ENCODE measurements at regions not wholly inside any gene's neighbourhood (a gene's known extent, or its start where the extent isn't known, plus 50 kb on each side); places are given as distances from the start of the nearest gene placed in this dataset.

DNA sequence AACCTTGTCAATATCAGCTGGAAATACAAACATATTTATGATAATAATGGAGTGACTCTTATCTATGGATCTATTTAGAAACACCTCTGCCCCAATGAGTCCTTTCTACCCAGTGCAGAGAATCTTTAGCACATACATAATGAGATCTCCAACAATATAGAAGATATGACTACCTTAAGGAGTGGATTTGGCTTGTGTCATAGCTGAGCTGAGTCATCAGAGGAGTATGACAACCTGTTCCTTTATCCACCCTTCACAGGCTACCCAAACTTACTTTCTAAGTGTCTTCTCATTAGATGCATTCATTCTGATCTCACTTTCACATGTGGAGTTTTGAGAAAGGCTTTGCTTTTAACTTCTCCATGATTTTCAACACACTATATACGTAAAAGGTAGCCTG lies 1218.9 kb downstream of the DSC3 start:
- H3K27ac Mint-ChIP-seq = no peak overlapping the region
- H3K9me3 Mint-ChIP-seq = no peaks in the 10 kb centered on the region
- no peaks in the 10 kb centered on the region for H3K9me3 ChIP-seq (ENCODE audit: low read depth)
- DNase-seq (ENCODE audit: low spot score) = no peak
- no peak overlapping the region for H3K4me2 ChIP-seq
- no peaks in the 10 kb centered on the region for H4K20me1 ChIP-seq (ENCODE audit: low read depth)
- no peak overlapping the region for H3K4me3 ChIP-seq
- H3K79me2 ChIP-seq (ENCODE audit: low read depth) = no peaks in the 10 kb centered on the region
- H3K36me3 ChIP-seq = no peaks in the 10 kb centered on the region
- no peaks in the 10 kb centered on the region for H3K36me3 Mint-ChIP-seq
- H3K4me3 Mint-ChIP-seq = no peak overlapping the region
- H3K4me1 ChIP-seq = no peaks in the 10 kb centered on the region
- H3K27ac ChIP-seq = no peak overlapping the region
- no peak overlapping the region for H3K9ac ChIP-seq
- H3K27me3 Mint-ChIP-seq (ENCODE audit: insufficient read depth, low read depth) = no peaks in the 10 kb centered on the region
- TF ChIP-seq, protein P1, sequence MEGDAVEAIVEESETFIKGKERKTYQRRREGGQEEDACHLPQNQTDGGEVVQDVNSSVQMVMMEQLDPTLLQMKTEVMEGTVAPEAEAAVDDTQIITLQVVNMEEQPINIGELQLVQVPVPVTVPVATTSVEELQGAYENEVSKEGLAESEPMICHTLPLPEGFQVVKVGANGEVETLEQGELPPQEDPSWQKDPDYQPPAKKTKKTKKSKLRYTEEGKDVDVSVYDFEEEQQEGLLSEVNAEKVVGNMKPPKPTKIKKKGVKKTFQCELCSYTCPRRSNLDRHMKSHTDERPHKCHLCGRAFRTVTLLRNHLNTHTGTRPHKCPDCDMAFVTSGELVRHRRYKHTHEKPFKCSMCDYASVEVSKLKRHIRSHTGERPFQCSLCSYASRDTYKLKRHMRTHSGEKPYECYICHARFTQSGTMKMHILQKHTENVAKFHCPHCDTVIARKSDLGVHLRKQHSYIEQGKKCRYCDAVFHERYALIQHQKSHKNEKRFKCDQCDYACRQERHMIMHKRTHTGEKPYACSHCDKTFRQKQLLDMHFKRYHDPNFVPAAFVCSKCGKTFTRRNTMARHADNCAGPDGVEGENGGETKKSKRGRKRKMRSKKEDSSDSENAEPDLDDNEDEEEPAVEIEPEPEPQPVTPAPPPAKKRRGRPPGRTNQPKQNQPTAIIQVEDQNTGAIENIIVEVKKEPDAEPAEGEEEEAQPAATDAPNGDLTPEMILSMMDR (IDR thresholded peaks at IDR 0.05) = no peak
- H3F3A ChIP-seq (ENCODE audit: low read depth) = no peaks in the 10 kb centered on the region
- H2AFZ ChIP-seq (replicated peaks) = no peak overlapping the region
- no peaks in the 10 kb centered on the region for H3K4me1 Mint-ChIP-seq
- H3K27me3 ChIP-seq = no peaks in the 10 kb centered on the region

DNA sequence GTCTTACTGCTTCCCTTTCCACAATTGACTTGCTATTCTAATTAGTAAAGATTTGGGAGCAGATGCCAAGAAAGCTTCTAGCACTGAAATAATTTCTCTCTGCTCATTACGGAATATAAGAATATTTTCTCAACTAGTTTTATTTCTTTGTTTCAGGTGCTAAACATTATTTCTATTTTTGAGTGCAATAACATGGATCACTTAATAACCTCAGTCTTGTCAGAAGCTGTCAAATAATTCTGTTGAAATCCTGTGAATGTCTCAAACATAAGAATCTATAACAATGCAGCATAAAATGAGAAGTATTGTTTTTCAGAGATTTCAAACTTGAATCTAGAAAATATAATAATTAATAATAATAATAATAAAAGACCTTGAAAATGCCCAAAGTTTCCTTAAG lies 1221.0 kb downstream of the DSC3 start:
- no peaks in the 10 kb centered on the region for H3K9me3 ChIP-seq (ENCODE audit: low read depth)
- no peak for DNase-seq (ENCODE audit: low spot score)
- H2AFZ ChIP-seq (replicated peaks) = no peak overlapping the region
- H3K27ac ChIP-seq = no peak overlapping the region
- no peak overlapping the region for H3K9ac ChIP-seq
- Mint-ChIP-seq H3K4me1 (no peaks in the 10 kb centered on the region), H3K27me3 (ENCODE audit: insufficient read depth, low read depth) (no peaks in the 10 kb centered on the region), H3K4me3 (no peak overlapping the region), H3K9me3 (no peaks in the 10 kb centered on the region), H3K36me3 (no peaks in the 10 kb centered on the region), H3K27ac (no peak overlapping the region)
- no peaks in the 10 kb centered on the region for H4K20me1 ChIP-seq (ENCODE audit: low read depth)
- TF ChIP-seq, protein P1 (IDR thresholded peaks at IDR 0.05) = no peak
- TF ChIP-seq EZH2phosphoT487 (IDR thresholded peaks at IDR 0.05) (no peak), EZH2 (IDR thresholded peaks at IDR 0.05) (no peak)
- H3K4me3 ChIP-seq = no peak overlapping the region
- H3F3A ChIP-seq (ENCODE audit: low read depth) = no peaks in the 10 kb centered on the region
- no peaks in the 10 kb centered on the region for H3K4me1 ChIP-seq
- no peaks in the 10 kb centered on the region for H3K27me3 ChIP-seq
- no peaks in the 10 kb centered on the region for H3K79me2 ChIP-seq (ENCODE audit: low read depth)
- H3K36me3 ChIP-seq = no peaks in the 10 kb centered on the region
- H3K4me2 ChIP-seq = no peak overlapping the region

DNA sequence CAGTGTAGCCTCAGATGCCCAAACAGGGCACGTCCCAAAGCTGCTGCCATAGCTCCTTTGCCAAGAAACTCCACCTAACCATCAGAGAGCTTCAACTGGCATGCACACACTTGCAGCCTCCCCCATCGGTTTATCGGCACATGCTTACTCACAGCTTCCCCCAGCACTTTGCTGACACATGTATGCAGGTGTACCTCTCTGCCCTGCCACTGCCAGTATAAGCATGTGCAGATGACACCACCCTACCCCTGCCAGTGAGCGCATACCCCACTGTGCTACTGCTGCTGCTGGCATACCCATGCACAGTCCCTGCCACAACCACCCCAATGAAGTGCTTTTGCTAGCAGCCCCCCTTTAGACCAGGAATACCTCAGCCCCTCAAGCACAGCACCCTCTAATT lies 1231.0 kb downstream of the DSC3 start:
- Mint-ChIP-seq H3K4me3 (no peak overlapping the region), H3K9me3 (peaks cover 6% of the 10 kb centered on the region), H3K36me3 (no peaks in the 10 kb centered on the region), H3K27me3 (ENCODE audit: insufficient read depth, low read depth) (no peaks in the 10 kb centered on the region), H3K4me1 (peaks cover 10% of the 10 kb centered on the region), H3K27ac (no peak overlapping the region)
- H3K4me1 ChIP-seq = no peaks in the 10 kb centered on the region
- no peak overlapping the region for H3K9ac ChIP-seq
- H3K36me3 ChIP-seq = no peaks in the 10 kb centered on the region
- no peak for DNase-seq (ENCODE audit: low spot score)
- no peaks in the 10 kb centered on the region for H4K20me1 ChIP-seq (ENCODE audit: low read depth)
- no peak overlapping the region for H3K4me2 ChIP-seq
- H3K27me3 ChIP-seq = no peaks in the 10 kb centered on the region
- H3K27ac ChIP-seq = no peak overlapping the region
- H3K4me3 ChIP-seq = no peak overlapping the region
- no peaks in the 10 kb centered on the region for H3K79me2 ChIP-seq (ENCODE audit: low read depth)
- H3K9me3 ChIP-seq (ENCODE audit: low read depth) = no peaks in the 10 kb centered on the region
- no peaks in the 10 kb centered on the region for H3F3A ChIP-seq (ENCODE audit: low read depth)
- H2AFZ ChIP-seq (replicated peaks) = no peak overlapping the region
- TF ChIP-seq, protein P1 (IDR thresholded peaks at IDR 0.05) = no peak
- TF ChIP-seq EZH2phosphoT487 (IDR thresholded peaks at IDR 0.05) (no peak), EZH2 (IDR thresholded peaks at IDR 0.05) (no peak)

DNA sequence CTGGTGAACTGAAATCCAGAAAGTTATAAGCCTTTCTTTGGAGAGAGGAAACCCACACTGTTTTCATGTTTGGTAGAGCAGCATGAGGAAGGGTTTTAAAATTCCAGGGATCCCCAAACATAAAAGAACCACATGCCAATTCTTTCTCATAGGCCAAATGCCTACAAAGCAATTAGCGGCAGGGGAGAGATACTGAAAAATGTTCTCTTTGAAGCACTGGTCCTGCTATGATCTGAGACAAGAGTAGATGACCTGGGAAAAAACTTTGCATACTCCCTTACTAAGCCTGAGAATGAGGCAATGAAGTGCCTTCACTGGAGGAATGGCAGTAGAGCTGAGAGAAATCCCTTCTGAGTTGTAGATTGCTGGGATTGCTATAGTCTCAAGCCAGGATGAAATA lies 1261.7 kb downstream of the DSC3 start:
- Histone ChIP-seq H3K4me1 (peaks cover 24% of the 10 kb centered on the region), H3K4me2 (peak overlapping the region; percentile 59), H3K9me3 (ENCODE audit: low read depth) (no peaks in the 10 kb centered on the region), H3K36me3 (no peaks in the 10 kb centered on the region), H3K79me2 (ENCODE audit: low read depth) (no peaks in the 10 kb centered on the region), H3F3A (ENCODE audit: low read depth) (peaks cover 10% of the 10 kb centered on the region), H2AFZ (replicated peaks) (peak overlapping the region; percentile 44), H4K20me1 (ENCODE audit: low read depth) (no peaks in the 10 kb centered on the region), H3K27me3 (no peaks in the 10 kb centered on the region), H3K9ac (no peak overlapping the region), H3K27ac (peak overlapping the region; percentile 89), H3K4me3 (peak overlapping the region; percentile 10)
- TF ChIP-seq EZH2 (IDR thresholded peaks at IDR 0.05) (no peak), EZH2phosphoT487 (IDR thresholded peaks at IDR 0.05) (peak; percentile 59)
- TF ChIP-seq, protein P1 (IDR thresholded peaks at IDR 0.05) = no peak
- Mint-ChIP-seq H3K27ac (peak overlapping the region; percentile 94), H3K9me3 (peaks cover 9% of the 10 kb centered on the region), H3K27me3 (ENCODE audit: insufficient read depth, low read depth) (peaks cover 2% of the 10 kb centered on the region), H3K36me3 (no peaks in the 10 kb centered on the region), H3K4me1 (peaks cover 15% of the 10 kb centered on the region), H3K4me3 (no peak overlapping the region)
- DNase-seq (ENCODE audit: low spot score) = peak; percentile 73
